HG03520 (cell line): ENCODE measurements at regions not wholly inside any gene's neighbourhood (a gene's known extent, or its start where the extent isn't known, plus 50 kb on each side); places are given as distances from the start of the nearest gene placed in this dataset.

Source experiments
- ATAC-seq: cut with Tn5 transposase; IDR thresholded peaks from one replicate; pipeline ENCODE4 v1.9.1; 2021; ENCODE audit warnings: mild to moderate bottlenecking, moderate library complexity; ENCODE audit not compliant: unreplicated experiment

DNA sequence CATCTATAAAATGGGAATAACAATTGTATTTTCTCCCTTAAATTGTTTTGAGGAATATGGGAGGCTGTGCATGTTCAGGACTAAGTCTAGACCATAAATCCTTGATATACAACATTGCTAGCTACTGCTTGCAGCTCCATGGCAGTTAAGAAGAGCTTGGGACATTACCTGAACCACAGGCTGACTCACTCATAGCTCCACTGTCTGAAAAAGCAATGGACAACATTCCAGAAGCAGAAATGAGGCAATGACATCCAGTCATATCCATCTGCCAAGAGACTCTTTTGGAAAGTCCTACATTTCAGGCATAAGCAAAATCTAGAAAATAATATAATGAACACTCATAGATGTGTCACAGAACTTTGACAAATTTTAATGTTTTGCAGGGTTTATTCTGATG lies 167.3 kb upstream of the LEF1 start:
- ATAC-seq = no peak

DNA sequence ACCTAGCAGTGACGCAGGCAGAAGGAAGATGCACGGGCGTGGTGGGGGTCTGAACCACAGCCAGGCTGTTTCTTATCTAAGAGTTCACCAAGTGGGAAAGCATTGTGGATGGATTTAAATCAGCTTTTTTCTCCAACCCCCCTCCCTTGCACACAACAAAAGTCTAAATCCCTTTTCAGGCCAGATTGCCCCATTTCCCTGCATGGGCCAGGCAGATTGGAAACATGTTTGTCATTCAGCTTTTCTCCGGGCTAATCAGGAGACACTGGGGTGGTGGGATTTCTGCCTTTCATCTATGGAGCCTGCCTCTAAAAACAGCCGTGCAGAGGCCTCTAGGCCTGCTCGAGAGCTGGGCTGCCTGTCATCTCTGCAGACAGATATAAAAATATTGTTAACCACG lies 166.3 kb upstream of the LEF1 start:
- ATAC-seq = no peak

DNA sequence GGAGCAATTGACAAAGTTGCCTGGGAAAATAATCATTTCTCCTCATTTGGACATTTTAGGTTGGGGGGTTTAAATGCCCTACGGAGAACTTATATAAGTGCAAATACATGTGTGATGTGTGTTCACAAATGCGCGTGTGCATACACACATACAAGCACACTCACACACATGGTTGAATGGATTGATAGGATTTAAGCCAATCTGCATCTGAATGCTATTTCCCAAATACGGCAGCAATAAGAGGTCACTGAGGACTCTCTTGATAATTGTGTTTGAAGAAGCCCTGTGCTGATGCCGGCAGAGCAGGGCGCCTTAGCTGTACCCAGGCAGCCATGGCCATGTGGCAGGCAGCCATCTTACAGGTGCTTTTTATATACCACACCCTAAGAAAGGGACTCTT lies 165.3 kb upstream of the LEF1 start:
- no peak for ATAC-seq

DNA sequence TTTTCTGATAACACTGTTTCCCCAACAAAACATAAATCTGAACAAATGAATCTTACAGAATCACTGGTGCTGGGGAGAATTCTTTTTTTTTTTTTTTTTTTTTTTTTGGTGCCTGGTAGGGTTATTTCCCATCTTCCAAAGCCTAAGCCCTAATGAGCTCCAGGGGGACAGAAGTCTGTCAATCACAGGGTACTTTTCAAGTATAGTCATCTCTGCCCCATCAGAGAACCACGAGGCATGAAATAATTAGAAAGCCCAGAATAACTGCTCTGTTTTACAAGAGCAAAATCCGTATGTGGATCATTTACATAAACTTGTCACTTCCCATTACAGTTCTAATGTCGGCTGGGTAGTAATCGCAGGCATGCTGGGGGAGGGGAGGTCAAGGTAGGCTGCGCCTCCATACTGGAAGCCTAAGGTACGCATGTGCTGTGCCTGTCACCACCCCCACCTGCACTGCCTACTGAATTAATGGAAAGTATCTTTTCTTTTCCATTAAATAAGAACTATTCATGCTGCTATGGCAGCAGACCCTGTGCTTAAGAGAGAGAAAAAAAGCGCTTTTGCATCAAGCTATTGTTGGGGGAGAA lies 164.7 kb upstream of the LEF1 start:
- ATAC-seq = no peak

DNA sequence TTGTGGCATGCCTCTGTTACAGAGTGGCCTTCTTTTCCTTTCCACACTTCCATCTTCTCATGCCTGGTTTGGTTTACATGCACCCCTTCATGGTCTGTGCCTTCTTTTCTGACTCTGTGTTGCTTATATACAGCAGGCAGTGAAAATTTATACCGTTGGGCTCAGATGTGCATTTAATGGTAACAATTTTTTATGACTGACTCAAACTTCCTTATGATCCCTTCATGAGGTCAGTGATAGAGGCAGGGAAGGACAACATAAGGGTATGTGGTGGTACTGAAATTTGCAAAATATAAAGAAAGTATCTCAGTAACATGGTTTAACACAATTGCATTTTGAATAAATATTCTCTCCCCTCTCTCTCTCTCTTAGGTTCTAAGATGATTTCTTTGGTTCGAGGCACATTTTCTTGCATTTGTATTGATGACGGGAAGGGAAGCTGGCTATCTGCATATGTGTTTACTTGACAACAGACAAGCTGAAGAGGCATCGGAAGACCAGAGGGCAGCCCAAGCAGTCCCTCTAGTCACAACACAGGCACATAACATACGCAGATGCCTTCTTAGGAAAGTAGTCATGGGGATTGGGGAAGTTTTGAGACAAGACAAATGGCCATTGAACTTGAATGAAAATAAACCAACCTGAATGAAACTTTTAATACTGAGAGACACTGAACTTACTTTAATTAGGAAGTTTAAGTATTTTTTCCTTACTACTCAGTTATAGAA lies 163.3 kb upstream of the LEF1 start:
- no peak for ATAC-seq

DNA sequence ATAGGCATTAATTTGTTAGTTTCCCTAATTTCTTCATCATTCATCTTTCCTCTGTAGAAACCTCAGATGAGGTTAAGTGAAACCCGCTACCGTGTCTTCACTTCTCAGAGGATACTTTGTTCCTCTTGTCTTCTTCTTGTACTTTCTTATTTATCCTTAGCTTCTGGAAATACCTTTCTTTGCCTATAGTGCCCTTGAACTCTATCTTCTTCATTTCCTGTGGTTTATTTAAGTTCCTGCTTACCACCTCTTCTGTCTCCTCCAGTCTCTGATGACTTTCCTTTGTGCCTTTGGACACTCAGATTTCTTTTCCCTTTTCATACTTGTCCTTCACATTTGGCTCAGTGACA lies 159.6 kb upstream of the LEF1 start:
- ATAC-seq = no peak

DNA sequence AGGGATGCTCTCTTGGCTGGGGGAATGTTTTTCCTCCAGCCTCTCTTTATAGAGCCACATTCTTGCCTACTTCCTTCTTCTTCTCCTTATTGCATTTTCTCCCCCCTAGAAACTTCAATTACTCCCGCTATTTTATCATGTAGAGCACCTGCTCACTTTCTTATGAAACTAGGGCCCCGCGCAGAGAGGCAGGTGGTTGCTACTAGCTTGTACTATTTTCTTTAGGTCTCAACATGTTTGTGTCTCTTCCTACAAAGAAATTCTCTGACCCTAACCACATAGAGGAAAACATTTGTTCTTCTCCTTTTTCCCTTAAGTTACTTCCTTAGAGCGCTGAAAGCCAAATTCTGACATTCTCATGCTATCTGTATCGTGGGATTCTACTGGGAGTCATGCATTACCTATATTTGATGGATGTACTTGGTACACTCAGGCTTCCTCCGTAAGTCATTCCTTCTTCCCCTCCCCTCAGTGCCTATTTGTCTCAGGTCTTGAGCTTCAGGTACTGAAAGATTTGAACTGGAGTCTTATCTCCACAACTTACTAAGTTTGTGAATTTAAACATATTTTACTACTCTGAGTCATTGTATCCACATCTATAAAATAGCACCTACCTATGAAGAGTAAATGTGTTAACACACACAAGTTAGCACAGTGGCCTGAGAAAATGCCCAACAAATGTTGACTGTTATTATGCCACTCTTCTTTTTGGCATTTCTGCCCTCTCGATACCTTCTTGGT lies 159.1 kb upstream of the LEF1 start:
- ATAC-seq = no peak

DNA sequence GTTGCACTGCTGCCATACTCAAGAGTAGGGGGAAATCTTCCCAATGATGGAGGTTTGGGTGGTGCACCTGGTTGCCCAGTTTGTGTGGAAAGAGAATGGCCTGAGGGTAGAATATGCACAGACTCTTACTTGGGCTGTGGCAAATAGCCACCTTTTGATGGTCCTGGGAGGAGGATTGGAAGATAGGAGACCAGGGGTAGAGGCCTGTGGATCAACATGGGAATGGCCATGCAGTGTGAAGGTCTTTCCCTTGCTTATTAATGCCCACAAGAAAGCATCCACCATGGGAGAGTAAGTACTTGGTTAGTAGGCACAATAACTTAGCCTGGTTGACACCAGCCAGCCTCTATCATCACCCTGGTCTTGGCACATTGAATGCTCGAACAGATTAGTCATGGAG lies 156.8 kb upstream of the LEF1 start:
- ATAC-seq = no peak

DNA sequence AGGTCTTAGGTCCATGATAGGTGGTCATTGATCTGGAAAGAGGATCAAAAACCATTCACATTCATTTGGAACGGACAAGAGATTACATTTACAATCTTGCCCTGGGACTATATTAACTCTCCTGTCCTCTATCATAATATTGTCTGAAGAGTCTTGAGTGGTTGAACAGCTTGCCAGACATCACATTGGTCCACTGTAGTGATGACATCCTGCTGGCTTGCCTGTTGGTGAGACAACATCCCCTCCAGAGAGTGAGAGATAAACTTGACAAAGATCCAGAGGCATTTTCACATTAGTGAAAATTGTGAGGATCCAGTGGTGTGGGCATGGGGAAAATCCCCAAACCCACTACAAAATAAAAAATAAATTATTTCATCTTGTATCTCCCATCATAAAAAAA lies 155.7 kb upstream of the LEF1 start:
- ATAC-seq = no peak

DNA sequence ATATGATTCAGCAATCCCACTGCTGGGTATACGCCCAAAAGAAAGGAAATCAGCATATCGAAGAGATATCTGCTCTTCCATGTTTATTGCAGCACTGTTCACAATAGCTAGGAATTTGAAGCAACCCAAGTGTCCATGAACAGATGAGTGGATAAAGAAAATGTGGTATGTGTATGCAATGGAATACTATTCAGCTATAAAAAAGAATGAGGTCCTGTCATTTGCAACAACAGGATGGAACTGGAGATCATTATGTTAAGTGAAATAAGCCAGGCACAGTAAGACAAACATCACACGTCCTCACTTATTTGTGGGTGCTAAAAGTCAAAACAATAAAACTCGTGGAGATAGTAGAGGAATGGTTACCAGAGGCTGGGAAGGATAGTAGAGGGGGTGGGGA lies 153.8 kb upstream of the LEF1 start:
- no peak for ATAC-seq

DNA sequence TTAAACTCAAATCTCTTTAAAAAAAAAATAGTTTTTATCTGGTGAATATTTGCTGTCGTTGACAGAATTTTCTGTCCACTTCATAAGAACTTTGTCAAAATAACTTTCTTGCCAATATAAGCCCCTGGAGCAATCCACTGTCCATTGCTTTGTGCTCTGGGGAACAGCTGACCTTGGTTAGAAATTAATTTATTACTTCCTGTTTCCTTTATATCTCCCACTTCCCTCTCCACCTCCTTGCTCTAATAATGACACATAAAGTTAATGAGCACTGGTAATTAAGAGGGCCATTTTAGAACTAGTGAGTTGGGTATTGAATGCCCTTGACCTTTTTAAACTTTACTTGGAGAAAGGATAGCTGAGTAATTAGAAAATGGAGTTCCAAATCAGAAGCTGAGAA lies 151.3 kb upstream of the LEF1 start:
- ATAC-seq = no peak

DNA sequence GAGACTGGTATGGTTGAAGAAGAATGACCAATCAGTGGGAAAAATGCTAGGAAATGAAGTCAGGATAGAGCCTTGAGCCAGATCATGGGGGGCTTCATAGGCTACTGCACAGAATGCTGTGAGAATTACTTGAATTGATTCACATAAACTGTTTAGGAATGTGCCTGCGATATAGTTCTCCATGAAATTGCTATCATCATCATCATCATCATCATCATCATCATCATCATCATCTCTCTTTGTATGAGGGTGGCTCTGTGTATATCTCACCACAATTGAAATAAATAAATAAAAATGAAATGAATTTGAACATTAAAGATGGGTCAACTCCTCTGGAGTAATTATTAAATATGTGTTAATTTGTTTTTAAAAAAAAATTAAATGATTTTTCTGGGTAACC lies 148.6 kb upstream of the LEF1 start:
- ATAC-seq = no peak

DNA sequence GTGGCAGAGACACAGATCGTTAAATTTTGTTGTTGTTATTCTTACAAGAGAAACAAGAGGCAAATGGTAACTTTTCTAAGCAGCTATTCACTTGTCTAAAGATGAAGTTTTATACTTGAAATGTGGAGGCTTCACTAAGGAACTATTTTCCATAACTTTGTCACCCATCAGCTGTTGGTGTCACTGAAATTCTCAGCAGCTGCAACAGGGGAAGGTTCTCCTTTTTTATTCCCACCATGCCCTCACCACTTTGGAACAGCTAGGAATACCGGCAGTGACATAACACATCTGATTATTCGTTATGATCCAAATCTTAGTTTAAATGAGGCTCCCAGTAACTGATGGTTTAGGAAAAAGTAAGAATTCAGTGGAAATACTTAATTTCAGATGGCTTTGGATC lies 147.0 kb upstream of the LEF1 start:
- no peak for ATAC-seq

DNA sequence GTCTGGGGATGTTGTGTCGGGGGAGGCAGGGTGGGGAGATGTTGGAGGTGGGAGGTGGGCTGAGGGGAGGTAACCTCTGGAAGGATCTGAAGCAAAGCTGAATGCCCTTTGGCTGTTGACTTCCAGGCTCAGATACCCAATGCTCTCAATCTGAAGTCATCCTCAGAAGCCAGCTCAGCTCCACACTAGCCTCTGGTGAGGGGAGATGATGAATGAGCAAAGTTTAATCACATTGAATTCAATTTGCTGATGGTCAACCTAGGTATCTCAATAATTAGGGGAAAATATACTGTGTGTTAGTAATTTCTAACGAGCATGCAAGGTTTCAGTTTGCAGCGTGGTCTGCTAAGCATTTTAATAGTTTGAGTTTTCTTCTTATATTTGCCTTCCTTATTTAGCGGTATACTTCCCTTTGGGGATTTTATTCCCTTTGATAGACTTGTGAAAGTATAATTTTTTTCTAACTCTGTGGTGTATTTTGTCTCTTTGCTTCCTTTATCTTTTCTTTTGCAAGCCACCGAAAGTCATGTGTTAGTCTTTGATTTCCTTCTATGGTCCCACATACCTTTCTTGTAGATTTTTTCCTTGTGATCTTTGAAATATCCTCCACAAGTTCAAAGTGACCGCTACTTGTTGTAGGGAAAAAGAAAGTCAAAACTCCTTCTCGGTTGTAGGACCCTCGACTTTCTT lies 146.3 kb upstream of the LEF1 start:
- ATAC-seq = no peak

DNA sequence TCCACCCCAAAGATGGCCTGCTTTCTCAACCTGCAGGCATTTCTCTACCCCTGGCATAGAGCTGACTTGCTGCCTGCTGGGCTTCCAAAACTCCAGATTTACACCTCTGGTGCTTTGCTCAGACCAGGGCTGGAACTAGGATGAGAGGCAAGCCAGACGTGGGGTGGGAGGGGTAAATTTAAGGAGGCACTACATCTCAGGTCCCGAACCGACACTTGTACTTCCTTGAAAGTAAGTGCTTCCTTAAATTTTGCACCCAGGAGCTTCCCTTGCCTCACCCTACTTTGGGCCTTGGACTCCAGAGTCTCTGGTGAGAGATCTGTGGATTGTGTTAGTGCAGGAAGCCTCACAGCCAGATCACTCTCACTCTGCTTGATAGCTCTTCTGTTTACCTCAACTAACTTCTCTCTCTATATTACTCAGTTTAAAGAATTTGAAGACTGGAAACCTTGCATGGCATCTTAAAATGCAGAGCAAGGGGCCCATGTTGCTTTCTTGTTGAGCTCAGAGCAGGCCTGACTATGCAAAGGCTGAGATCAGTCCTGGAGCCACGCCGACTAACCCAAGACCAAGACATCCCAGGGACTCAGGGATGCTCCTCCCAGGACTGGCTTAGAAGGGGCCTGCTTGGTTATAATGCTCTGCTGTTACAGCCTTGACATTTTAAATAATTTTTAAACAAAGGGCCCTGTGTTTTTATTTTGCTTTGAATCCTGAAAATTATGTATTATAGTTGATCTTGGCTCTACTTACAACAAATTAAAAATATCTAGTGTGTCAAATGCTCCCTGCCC lies 145.0 kb upstream of the LEF1 start:
- ATAC-seq = no peak

DNA sequence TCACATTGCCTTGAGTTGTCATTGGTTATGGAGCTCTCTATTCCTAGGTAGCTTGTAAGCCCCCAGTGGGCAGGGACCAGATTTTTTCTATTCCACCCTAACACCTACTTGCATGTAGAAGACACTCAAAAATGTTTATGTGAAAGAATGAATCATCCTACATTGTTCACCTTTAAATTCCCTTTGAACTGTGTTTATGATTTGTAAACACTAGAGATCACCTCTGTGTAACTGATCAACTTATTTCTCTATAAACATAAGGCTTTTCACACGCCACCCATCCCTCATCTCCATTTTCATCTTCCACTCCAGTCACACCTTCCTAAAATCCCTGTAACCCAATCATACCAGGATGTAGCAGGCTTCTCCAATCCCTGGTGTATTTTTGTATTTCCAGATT lies 142.6 kb upstream of the LEF1 start:
- no peak for ATAC-seq

DNA sequence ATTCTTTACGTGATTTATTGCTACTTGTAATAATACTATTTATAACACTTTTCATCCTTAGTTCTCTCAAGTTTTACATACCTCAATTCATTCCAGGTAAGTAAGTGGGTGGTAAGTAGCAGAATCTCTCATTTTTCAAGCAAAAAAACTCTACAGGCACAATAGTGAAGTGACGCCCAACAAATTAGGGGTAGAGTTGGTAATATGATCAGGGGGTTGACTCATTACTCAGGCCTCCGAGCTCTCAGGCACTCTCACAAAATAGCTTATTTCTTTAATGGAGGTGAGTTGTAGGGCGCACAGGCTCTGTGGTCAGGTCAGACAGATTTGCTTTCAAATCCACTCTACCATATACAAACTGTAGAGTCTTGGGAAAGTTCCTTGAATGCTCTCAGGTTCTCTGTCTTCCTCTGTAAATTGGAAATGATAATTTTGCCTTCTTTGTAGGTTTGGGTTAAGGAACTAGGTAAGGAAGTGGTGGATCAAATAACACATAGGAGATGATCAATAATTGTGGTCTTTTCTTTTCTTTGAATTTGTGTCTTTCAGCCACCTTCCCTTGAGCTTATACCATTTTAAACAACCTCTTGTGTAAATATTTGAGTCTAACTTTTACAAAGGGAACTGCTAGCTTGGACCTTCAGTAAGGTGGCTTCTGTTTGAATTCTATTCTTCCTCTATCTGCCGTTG lies 134.9 kb upstream of the LEF1 start:
- ATAC-seq = no peak

DNA sequence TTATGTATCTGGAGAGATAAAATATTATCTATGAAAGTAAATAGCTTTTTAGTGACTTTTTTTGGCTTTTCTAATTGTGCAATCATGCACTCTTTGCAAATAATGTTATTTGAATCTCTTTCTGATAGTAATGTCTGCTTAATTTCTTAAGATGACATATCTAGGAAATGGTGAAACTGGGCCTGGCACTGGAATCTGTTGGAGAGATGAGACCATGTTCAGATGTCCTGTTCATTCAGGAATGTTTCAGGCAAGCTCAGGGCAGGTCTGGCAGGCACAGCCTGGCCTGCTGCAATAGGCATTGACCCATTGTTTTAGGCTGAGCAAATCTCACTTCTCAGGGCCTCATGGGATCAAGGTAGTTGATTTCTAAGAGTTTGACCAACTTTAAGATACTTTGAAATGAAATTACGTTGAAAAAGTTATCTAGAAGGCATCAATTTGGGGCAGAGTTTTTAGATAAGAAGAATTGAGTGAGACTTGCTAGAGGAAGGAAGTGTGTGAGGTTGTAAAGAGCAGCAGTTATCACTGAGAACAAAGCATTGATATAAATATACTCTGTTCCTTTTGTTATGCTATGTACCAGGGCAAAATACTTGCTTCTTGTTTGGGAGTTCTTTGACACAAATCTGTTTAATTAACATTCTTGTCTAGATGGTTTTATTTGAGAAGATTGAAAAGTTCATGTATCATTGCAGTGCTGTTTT lies 133.0 kb upstream of the LEF1 start:
- ATAC-seq = no peak

DNA sequence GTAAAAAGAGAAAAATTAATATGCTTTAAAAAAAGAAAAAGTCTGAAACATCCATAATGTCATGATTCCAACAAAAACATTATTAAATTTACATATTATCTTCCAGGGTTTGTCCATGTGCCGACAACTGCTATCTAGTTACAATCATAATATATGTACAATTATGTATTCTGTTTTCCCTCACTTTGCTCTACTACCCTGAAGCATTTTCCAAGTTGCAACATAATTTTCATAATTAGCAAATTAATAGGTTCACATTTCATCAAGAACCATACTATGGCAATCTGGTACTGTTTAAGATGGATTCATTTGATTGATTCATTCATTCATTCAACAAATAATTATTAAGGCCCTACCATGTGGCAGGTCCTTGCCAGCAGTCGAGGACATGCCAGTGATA lies 128.9 kb upstream of the LEF1 start:
- no peak for ATAC-seq

DNA sequence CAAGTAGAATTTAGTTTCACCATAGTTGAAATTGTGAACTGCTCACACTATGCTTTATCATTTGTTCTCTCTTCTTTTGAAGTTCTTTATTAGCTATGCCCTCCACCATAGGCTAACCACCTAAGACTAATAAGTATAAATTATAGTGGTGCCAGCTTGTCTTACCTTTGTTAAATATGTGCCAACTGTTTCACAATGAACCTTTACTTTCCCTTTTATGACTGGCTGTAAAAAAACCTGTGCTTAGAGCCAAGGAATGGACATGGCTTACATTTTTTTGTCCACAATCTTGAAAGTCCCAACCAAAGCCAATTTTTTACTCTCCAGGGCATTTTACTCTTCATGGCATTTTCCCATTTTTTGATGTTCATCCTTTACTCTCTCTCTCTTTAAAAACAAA lies 123.5 kb upstream of the LEF1 start:
- ATAC-seq = no peak
